ENCODE measurements at regions not wholly inside any gene's neighbourhood (a gene's known extent, or its start where the extent isn't known, plus 50 kb on each side); places are given as distances from the start of the nearest gene placed in this dataset.

DNA sequence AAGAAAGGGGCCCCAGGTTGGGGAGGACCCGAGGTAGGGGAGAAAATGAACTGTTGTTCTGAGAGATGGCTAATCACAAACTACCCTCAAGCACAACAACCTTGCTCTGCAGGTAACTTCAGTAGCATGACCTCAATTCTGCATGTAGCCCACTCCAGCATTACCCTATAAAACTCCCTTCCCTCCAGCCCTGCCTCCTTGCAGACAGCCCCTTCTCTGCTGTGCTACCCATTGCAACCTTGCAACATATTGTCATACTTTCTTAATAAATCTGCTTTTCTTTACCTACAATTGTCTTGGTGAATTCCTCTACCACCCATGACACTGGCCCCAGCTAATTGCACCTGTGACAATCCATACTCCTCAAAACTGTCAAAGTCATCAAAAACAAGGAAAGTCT lies 428.9 kb downstream of the MATN1 start:
- no peak for DNase-seq (ENCODE audit: low read depth, low spot score)

DNA sequence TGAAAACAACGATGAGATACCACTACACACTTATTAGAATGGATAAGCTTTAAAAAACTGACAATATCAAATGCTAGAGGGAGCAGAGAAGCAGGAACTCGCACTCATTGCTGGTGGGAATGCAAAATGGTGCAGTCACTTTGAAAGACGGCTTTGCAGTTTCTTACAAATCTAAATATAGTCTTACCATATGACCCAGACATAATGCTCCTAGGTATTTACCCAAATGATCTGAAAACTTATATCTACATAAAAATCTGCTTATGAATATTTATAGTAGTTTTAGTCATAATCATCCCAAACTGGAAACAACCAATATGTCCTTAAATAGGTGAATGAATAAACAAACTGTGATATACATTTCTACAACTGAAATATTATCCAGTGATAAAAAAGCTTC lies 430.9 kb downstream of the MATN1 start:
- no peak for DNase-seq (ENCODE audit: low read depth, low spot score)

DNA sequence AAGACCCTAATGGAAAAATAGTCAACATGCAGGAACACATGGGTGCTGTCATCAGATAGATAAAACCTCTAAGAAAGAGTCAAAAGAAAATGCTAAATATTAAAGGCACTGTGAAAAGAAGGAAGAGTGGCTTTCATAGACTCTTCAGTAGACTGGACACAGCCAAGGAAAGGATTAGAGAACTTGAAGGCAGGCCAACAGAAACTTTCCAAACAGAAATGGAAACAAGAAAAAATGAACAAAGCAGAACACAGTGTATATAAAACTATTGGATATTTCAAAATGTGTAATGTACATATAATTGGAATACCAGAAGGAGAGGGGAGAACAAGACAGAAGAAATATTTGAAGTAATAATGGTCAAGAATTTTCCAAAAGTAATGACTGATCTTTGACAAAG lies 431.9 kb downstream of the MATN1 start:
- no peak for DNase-seq (ENCODE audit: low read depth, low spot score)

DNA sequence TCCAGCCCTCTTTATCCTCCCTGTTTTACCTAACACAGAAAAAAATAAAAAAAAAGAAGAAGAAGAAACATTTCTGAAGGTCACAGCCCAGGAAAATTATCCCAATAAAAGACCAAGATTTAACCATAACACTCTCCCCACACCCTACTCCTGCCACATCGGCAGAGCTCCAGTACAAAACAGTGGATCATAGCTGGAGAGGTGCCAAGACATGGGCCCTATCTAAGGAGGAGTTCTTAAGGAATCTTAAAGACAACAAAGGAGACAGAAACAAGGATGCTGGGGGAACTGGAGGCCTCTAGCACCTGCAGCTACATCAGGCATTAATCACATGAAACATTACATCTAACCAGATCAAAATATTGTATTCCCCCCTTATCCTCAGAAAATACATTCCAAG lies 432.8 kb downstream of the MATN1 start:
- no peak for DNase-seq (ENCODE audit: low read depth, low spot score)

DNA sequence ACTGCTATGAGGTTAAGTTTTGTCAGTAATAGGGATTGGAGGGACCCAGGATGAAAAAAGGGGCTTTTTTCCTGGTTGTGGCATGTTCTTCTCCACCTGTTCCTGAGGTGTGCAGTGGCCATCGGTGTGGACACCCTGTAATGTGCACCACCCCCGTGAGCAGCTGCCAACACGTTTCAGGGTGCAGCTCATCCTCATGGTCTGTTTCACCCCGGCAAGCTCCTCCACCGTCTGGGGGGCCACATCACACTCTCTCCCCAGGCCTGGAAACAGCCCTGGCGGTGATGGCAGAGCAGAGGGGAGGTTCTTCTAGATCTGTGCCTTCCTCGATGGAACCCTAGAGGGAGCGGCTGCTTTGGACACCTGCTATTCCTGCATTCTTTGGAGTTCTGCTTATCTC lies 435.4 kb downstream of the MATN1 start:
- no peak for DNase-seq (ENCODE audit: low read depth, low spot score)

DNA sequence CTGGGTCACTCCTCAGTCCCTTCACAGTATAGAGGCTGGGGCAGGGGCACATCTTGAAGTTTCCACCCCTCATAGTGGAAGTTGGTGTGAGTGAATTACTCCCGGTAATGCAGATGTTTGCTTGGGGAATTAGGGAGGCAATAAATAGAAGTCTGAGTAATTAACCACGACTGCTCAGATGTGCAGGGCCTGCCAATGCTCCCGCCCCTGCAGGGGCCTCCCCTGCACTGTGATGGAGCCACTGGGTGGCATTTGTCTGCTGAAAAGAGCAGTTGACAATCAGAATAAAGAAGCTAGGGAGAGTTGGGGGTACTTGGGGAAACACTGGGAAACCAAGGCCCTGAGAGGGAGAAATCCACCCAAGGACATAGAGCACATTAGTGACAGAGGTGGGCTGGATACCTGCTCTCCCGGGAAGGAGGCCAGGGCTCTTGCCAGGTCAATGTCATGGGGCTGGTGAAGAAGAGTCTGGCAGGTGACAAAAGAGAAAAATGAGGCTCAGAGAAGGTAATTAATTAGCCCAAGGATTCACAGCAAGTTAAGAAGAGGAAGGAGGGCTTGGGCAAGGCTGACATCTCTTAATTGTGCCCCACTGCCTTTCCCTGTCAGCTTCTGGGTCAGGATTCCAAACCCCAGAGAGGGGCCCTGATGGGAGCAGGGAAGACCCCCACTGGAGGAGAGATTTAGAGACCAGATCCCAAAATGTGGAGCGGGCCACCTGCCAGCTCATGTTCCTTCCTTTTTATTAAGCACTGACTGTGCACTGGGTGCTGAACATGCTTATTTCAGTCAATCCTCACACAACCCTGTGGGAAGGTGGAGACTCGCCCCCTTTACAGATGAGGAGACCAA lies 436.2 kb downstream of the MATN1 start:
- DNase-seq (ENCODE audit: low read depth, low spot score): no peak

DNA sequence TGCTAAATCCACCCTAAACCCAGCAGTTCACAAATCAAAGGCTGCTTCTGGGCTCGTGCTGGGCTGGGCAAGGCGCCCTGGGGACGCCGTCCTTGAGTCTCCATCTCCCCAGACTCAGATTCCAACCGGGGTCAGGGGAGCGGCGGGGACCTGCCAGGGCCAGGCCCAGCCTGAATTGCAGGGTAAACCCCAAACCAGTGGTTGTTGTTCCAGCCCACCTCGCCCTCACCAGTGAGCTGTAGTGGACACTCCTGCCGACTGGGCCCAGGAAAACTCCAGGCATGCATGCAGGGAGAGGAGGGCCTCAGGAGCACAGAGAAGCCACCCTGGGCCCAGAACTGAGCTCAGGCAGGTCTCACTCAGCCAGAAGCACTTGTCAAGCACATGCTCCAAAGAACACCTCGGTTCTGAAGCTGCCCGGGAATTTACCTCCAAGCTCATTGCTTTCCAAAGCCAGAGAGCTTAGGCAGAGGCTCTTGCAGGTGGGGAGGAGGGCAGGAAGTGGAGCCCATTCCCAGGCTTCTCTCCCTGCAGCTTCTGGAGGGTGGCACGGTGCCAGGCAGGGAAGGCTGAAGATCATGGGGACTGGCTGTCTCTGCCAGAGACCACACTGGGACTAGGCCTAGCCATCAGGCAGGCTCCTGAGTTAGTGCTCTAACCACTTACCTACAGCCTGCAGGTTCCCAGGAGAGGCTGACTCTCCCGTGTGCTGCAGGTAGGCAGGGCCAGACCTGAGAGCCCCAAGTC lies 437.0 kb downstream of the MATN1 start:
- DNase-seq (ENCODE audit: low read depth, low spot score): no peak

DNA sequence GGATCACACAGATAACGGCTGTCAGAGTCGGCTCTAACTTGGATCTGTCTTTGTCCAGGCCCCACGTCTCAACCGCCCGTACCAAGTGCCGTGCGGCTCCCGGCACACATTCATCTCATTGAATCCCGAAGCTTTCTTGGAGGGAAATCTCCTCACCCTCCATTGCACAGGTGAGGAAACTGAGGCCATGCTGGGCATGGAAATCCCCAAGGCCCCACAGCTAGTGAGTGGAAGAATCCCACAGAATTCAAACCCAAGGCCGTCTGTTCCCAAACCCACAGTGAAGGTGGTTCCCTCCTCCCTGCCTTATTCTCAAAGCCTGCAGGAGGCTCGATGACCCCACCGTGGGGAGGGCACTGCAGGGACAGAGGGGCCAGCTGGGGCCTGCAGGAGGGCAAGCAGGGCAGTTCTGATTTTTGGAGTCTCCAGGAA lies 437.9 kb downstream of the MATN1 start:
- no peak for DNase-seq (ENCODE audit: low read depth, low spot score)

DNA sequence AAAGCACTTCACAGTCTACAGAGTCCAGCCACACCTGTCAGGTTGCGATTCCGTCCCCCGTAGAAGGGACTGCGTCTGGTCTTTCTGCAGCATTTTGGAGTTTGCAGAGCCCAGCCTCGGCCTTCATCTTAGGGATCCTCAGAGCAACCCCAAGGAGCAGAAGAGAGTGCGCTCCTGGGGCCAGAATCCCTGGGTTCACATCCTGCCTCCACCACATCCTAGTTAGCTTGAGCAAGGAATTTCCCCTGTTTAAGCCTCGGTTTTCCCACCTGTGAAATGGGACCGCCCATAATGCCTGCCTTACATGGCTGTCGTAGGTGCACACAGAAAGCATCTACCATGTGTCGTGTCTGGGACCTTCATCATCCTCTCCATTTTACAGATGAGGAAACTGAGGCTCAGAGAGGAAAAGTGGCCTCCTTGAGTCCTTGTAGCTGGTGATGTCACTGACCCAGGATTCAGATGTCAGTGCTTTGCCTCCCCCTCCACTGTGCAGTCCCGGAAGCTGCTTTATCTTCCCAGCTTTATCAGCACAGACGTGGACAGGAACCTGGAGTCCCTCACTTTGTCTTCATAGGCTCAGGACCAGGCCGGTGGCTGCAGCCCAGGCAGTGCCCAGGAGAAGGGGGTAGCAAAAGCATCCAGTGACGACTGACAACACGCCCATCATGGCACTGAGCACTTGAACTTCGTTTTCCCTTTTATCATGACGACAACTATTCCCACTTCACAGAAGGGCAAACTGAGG lies 438.5 kb downstream of the MATN1 start:
- DNase-seq (ENCODE audit: low read depth, low spot score): no peak

DNA sequence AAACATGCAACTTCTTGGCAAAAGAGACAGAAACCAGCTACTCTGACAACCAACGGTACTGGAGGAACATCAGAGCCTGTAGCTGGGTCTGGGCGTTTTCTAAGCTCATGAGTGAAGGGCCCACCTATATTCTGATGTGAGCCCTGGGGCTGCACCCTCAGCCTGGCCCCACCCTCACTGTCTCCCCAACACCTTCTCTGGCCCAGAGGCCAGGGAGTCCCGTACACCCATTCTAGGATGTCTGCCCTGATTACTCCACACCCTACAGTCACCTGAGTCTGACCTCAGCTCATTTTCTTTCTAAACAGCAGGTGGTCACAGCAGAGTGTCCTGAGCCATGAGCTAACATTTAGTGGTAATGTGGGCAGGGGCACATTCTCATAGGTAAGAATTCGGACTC lies 439.2 kb downstream of the MATN1 start:
- no peak for DNase-seq (ENCODE audit: low read depth, low spot score)

DNA sequence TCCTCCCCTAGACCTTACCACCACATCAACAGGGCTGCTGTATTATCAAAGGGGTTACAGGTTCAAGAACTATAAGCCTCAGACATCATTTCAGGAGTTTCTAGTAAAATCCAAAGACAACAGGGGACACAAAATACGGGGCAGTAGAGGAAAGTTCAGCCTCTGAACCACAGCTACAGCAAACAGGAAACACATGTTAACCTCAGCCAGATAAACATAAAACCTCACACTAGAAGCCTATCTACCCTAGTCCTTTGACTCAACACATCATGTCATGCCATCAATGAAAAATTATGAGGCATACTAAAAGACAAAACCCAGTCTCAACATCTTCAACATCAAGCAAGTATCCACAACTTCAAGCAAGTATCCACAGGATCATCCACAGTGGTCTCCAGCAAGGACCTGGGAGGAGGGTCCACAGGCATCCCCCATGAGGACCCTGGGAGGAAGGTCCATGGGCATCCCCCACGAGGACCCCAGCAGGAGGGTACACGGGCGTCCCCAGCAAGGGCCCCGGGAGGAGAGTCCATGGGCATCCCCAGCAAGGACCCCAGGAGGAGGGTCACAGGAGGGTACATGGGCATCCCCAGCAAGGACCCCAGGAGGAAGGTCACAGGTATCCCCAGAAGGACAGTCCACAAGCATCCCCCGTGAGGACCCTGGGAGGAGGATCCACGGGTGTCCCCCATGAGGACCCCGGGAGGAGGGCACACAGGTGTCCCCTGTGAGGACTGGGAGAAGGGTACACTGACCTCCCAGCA lies 440.0 kb downstream of the MATN1 start:
- no peak for DNase-seq (ENCODE audit: low read depth, low spot score)

DNA sequence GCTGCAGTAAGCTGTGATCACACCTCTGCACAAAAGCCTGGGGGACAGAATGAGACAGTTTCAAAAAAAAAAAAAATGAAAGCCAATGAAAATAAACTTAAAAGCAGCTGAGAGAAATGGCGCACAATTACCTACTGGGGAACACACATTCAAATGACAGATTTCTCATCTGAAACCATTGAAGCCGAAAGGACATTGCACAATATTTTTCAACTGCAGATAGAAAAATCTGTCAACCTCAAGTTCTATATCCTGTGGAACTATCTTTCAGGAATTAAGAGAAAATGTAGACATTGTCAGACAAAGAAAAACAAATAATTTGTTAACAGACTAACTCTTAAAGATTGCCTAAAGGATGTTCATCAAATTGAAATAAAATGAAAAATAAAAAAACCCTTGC lies 442.8 kb downstream of the MATN1 start:
- no peak for DNase-seq (ENCODE audit: low read depth, low spot score)

DNA sequence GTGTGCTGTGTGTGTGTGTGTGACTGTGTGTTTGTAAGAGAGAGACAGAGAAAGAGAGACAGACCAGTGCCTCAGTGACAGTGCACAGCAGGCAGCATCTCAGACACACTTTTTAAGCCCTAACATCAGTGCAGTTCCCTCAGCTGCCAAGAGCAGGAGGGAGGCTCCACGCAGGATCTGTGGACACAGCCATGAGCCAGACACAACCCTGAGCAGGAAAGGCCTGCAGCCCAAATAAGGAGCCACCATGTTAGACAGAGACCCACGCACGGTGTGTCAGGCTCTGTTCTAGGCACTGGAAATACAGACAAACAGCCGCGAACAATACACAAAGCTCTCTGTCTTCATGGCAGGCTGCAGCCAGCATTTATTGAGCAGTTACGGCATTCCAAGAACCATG lies 445.5 kb downstream of the MATN1 start:
- no peak for DNase-seq (ENCODE audit: low read depth, low spot score)

DNA sequence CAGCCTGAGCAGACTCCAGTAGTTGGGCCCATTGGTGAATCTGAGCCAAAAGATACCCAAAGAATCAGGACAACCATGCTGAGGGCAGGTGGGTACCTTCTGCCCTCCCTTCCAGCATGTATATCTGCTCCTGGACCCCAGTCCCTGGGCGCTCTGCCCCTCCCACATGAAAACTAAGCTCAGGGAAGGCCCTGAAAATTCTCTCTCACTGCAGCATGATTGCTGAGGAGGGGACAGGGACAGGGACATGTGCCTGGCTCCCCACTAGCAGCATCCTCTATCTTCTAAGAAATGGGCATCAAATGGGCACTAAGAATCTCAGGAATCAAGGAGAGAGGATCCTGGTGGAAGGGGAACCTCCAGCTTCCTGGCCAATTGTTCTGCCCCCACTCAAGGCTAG lies 446.0 kb downstream of the MATN1 start:
- DNase-seq (ENCODE audit: low read depth, low spot score): no peak

DNA sequence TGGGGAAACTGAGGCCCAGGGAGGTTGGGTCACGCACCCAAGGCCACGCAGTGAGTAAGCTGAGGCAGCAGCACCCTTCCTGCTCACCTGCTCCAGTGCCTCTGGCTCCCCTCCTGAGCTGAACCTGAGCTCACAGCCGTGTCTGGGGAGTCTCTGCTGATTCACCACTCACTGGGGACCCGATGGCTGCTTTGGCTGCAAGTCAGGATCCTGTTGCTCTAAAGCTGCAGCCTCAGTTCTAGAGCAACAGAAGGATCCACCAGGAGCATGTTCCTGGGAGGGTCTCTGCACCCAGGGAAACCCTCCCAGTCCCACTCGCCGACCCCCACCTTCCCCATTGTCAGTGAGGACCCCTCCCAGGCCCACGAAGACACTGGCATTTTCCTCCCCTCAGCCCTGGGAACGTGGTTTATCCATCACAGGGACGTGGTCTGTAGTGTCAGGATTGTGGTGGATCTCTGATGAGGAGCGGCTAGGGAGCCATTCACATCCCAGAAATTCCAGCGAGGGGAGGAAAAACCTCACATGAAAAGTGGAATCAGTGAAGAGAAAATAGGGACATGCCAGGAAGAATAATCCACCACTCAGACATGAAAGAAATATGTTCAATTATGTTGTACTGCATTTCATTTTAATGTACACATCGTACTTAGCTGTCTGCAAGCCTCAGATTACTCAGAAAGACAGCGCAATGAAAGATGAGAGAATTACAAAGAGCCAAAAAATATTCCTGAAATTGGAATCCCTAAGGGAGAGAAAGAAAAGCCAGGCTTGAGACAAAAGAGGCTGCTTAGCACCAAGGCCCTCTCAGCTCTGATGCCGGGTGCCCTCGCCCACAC lies 447.2 kb downstream of the MATN1 start:
- DNase-seq (ENCODE audit: low read depth, low spot score): no peak

DNA sequence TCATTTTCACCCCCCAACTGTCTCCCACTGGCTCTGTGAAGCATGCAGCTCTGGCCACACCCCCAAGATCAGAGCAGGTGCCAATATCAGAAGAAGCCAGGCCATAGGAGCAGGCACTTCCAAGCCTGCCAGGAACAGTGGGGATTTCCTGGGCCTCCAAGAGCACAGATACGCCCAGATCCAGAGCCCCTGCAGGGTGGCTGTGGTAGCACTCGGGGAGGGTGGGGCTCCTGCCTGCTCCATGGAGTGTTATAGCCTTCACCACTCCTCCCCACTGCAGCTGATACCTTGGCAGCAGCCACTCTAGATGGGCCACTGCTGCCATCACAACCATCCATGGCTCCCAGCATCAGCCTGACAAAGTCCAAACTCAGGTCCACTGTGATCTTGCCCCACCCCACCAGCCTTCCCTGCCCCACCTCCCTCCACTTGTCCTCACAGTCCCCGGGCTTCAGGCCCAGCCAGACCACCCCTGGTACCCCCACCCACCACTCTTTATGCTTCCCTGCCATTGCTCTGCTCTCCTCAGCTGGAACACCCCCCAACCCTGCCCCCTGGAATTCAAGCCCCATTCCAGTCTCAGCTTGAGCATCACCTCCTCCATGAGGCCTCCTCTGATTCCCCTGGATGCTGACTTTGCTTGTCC lies 448.3 kb downstream of the MATN1 start:
- no peak for DNase-seq (ENCODE audit: low read depth, low spot score)

DNA sequence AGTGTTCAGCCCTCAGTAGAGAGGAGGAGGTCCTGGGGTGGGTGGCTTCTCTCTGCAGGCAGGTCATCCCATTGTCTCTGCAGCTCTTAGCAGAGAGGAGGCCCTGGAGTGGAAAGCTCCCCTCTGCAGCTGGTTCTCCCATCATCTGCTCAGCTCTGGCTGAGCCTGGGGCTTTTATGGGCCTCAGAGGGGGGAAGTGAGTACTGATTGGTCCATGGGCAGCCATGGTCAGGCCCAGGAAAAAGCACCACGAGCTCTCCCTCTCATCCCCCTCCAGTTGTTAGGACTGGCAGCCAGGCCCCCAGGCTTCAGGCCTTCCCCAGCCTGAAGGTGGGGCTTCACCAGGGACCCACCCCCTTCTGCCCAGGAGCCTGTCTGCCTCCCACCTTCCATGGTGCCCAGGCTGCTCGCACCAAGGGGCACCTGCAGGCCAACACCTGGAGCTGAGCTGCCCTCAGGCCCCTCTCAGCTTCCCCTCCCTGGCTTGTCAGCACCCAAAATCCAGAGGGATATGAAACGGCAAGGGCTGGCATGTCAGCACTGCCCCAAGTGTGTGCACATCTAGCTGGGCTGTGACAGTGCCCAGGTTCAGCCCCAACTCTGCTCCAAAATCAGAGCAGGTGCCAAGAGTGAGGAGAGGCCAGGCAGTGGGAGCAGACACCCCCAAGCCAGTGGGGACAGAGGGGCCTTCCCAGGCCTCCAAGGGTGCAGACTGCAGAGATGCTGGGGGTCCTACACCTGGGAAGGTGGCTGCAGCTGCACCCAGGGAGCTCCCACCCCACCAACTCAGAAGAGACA lies 449.0 kb downstream of the MATN1 start:
- DNase-seq (ENCODE audit: low read depth, low spot score): no peak

DNA sequence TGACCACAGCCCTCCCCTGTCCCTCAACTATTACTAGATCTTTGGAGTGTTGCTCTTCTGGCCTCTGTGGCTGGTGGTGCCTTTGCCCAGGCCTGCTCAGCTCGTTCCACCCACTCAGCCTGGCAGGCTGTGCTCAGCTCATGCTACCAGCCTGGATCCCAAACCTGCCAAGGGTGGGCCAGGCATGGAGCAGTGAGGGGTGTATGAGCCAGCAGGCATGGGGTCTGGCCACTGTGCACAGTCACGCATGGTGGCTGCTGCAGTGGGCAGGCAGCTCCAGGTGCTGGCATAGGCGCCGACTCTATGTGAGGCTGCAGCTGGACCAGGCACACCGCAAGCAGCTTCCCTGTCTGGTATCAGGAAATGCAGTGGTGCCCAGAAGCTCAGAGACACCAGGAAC lies 449.9 kb downstream of the MATN1 start:
- DNase-seq (ENCODE audit: low read depth, low spot score): no peak

DNA sequence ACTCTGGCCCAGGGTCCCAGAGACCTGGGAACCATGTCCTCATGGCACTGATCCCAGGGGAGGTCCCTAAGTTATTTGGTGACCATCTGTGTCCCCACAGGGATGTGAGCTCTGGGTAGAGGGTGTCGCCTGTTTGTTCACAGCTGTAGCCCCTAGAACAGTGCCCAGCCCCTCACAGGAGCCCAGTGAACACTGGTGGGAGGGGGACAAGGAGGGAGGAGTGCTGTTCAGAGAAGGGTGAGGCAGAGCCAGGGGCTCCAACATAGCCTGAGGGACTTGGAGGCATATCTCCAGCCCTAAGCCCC lies 450.4 kb downstream of the MATN1 start:
- no peak for DNase-seq (ENCODE audit: low read depth, low spot score)

Measured in activated CD4-positive, CD25-positive, alpha-beta regulatory T cell treated with anti-CD3 and anti-CD28 coated beads, Interleukin-2, amount 50 U/mL, for 16 hours (primary cell).